ENCODE measurements at regions not wholly inside any gene's neighbourhood (a gene's known extent, or its start where the extent isn't known, plus 50 kb on each side); places are given as distances from the start of the nearest gene placed in this dataset.

GRCh38 chr7:47636433-47637175 is 54.7 kb upstream of the TNS3 start:
- Histone ChIP-seq H3K9ac (ENCODE audit: insufficient read length, low read depth) (peak overlapping the region; percentile 51), H3K4me3 (ENCODE audit: insufficient read length, low read depth) (no peak overlapping the region), H3K27me3 (ENCODE audit: insufficient read depth, insufficient read length) (no peaks in the 10 kb centered on the region), H3K36me3 (ENCODE audit: insufficient read depth, insufficient read length, low read length) (no peaks in the 10 kb centered on the region), H3K4me1 (ENCODE audit: insufficient read depth, insufficient read length) (peaks cover 19% of the 10 kb centered on the region), H3K9me3 (ENCODE audit: insufficient read depth, low read length) (no peaks in the 10 kb centered on the region)
- no peak for TF ChIP-seq YY1 (IDR thresholded peaks at IDR 0.05; ENCODE audit: insufficient read depth, insufficient read length)
- no peak for TF ChIP-seq SUZ12 (IDR thresholded peaks at IDR 0.05; ENCODE audit: extremely low read depth, insufficient read depth, insufficient read length)
- no peak for TF ChIP-seq ZNF274 (IDR thresholded peaks at IDR 0.05; ENCODE audit: low read depth, low read length)
- no peak for DNase-seq (ENCODE audit: low read depth, low spot score)

GRCh38 chr7:47636081-47636432 is 54.1 kb upstream of the TNS3 start:
- Histone ChIP-seq H3K4me3 (ENCODE audit: insufficient read length, low read depth) (no peak overlapping the region), H3K9ac (ENCODE audit: insufficient read length, low read depth) (peak overlapping the region; percentile 57), H3K27me3 (ENCODE audit: insufficient read depth, insufficient read length) (no peaks in the 10 kb centered on the region), H3K4me1 (ENCODE audit: insufficient read depth, insufficient read length) (peaks cover 21% of the 10 kb centered on the region), H3K9me3 (ENCODE audit: insufficient read depth, low read length) (no peaks in the 10 kb centered on the region), H3K36me3 (ENCODE audit: insufficient read depth, insufficient read length, low read length) (no peaks in the 10 kb centered on the region)
- TF ChIP-seq YY1 (IDR thresholded peaks at IDR 0.05; ENCODE audit: insufficient read depth, insufficient read length) (no peak), SUZ12 (IDR thresholded peaks at IDR 0.05; ENCODE audit: extremely low read depth, insufficient read depth, insufficient read length) (no peak), ZNF274 (IDR thresholded peaks at IDR 0.05; ENCODE audit: low read depth, low read length) (no peak)
- no peak for DNase-seq (ENCODE audit: low read depth, low spot score)

DNA sequence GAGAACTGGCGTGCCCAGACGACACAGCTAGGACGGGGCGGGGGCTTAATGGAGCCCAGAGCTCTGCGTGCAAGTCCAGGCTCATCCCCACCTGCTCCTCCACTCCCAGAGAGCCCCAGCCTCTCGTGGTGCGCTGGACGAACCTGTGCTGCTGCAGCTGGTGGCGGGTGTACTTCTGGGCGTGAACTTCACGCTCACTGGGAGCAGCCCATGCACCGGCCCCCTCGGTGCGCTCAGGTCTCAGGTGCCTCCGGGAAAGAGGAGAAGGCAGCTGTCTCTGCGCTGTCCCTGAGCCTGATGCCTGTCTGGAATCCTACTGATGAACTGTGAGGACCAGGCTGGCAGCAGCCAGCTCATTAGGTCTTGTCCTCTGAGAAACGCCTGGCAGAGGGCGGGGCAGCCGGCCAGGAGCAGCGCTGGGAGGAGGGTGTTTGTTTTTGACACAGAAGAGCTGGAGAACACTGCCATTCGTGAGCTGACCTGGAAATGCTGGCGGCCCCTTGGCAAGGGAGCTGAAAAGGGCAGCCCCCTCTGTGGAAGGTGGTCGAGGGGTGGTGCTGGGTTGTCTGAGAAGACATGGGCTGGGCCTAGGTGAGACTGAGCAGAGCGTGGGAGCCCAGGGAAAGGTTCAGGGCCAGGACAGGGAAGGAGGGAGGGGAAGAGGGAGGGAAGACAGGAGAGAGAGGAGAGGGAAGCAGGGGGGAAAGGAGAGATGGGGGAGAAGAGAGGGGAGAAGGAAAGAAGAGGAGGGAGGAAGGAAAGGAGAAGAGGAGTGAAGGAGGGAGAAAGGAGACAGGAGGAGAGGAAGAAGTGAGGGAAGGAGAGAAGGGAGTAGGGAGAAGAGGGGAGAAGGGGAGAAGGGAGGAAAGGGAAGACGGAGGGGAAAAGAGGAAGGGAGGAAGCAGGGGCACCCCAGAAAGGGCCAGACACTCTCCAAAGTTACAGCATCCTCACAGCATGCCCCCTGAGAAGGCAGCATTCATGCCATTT is 53.5 kb upstream of the TNS3 start:
- DNase-seq (ENCODE audit: low read depth, low spot score) = no peak
- Histone ChIP-seq H3K4me3 (ENCODE audit: insufficient read length, low read depth) (no peak overlapping the region), H3K9ac (ENCODE audit: insufficient read length, low read depth) (peak overlapping the region; percentile 57), H3K36me3 (ENCODE audit: insufficient read depth, insufficient read length, low read length) (no peaks in the 10 kb centered on the region), H3K4me1 (ENCODE audit: insufficient read depth, insufficient read length) (peaks cover 21% of the 10 kb centered on the region), H3K27me3 (ENCODE audit: insufficient read depth, insufficient read length) (no peaks in the 10 kb centered on the region), H3K9me3 (ENCODE audit: insufficient read depth, low read length) (no peaks in the 10 kb centered on the region)
- no peak for TF ChIP-seq YY1 (IDR thresholded peaks at IDR 0.05; ENCODE audit: insufficient read depth, insufficient read length)
- TF ChIP-seq SUZ12 (IDR thresholded peaks at IDR 0.05; ENCODE audit: extremely low read depth, insufficient read depth, insufficient read length) = no peak
- no peak for TF ChIP-seq ZNF274 (IDR thresholded peaks at IDR 0.05; ENCODE audit: low read depth, low read length)

GRCh38 chr7:47634273-47634672 is 52.4 kb upstream of the TNS3 start:
- Histone ChIP-seq H3K36me3 (ENCODE audit: insufficient read depth, insufficient read length, low read length) (no peaks in the 10 kb centered on the region), H3K9me3 (ENCODE audit: insufficient read depth, low read length) (no peaks in the 10 kb centered on the region), H3K4me3 (ENCODE audit: insufficient read length, low read depth) (no peak overlapping the region), H3K9ac (ENCODE audit: insufficient read length, low read depth) (no peak overlapping the region), H3K27me3 (ENCODE audit: insufficient read depth, insufficient read length) (no peaks in the 10 kb centered on the region), H3K4me1 (ENCODE audit: insufficient read depth, insufficient read length) (peaks cover 19% of the 10 kb centered on the region)
- TF ChIP-seq SUZ12 (IDR thresholded peaks at IDR 0.05; ENCODE audit: extremely low read depth, insufficient read depth, insufficient read length) (no peak), YY1 (IDR thresholded peaks at IDR 0.05; ENCODE audit: insufficient read depth, insufficient read length) (no peak), ZNF274 (IDR thresholded peaks at IDR 0.05; ENCODE audit: low read depth, low read length) (no peak)
- no peak for DNase-seq (ENCODE audit: low read depth, low spot score)

DNA sequence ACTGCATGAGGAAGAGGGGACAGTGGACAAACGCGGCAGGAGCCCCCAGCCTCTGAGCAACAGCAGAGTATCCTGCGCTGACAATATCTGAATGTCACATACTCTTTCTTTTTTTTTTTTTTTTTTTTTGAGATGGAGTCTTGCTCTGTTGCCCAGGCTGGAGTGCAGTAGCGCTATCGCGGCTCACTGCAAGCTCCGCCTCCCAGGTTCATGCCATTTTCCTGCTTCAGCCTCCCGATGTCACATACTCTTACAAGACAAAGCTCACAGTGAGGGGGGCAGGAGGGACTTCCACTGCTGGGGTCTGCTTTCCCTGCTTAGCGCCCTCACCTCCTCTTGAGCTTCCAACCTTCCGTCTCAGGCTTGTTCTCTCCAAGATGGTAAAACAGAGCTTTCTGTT is 51.2 kb upstream of the TNS3 start:
- no peak for DNase-seq (ENCODE audit: low read depth, low spot score)
- Histone ChIP-seq H3K9ac (ENCODE audit: insufficient read length, low read depth) (no peak overlapping the region), H3K4me3 (ENCODE audit: insufficient read length, low read depth) (no peak overlapping the region), H3K36me3 (ENCODE audit: insufficient read depth, insufficient read length, low read length) (no peaks in the 10 kb centered on the region), H3K27me3 (ENCODE audit: insufficient read depth, insufficient read length) (no peaks in the 10 kb centered on the region), H3K9me3 (ENCODE audit: insufficient read depth, low read length) (no peaks in the 10 kb centered on the region; the same call in 1 of the 2 replicates), H3K4me1 (ENCODE audit: insufficient read depth, insufficient read length) (peaks cover 16% of the 10 kb centered on the region)
- no peak for TF ChIP-seq YY1 (IDR thresholded peaks at IDR 0.05; ENCODE audit: insufficient read depth, insufficient read length)
